Hematopoietic multipotent progenitor cell treated with erythropoietin and hydrocortisone succinate and interleukin-3 and kit ligand, for 15 days (in vitro differentiated cells): ENCODE measurements at regions not wholly inside any gene's neighbourhood (a gene's known extent, or its start where the extent isn't known, plus 50 kb on each side); places are given as distances from the start of the nearest gene placed in this dataset.
"Not testable (repeated sequence)": the region's sequence is repeated elsewhere in the genome, so short reads cannot be mapped to it uniquely, and the experiment has no call there.

Experiments
- DNase-seq: peaks from one replicate; pipeline ENCODE4 v3.0.0-alpha.2; 2015; ENCODE audit warnings: low spot score

DNA sequence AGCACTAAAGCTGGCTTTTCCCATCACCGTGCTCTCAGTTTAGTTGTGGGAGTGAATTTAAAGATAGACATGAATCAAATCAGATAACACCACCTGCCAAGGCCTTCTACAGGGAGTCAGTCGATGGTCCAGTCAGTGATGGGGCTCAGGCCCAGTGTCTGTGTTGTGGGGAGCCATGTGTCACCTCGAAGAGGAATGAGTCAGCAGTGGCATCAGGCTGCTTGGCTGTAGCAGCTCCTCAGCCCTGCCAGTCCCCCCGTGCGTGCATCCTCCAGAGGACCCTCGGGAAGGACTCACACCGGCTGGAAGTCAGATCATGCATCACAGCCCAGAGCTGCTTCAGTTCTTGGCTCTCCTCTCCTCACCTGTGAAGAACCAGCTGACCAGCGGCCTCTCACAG lies 420.4 kb upstream of the RAB6C start:
- DNase-seq = no peak

GRCh38 chr2:129565551-129566109 lies 413.8 kb upstream of the RAB6C start:
- no peak for DNase-seq

DNA sequence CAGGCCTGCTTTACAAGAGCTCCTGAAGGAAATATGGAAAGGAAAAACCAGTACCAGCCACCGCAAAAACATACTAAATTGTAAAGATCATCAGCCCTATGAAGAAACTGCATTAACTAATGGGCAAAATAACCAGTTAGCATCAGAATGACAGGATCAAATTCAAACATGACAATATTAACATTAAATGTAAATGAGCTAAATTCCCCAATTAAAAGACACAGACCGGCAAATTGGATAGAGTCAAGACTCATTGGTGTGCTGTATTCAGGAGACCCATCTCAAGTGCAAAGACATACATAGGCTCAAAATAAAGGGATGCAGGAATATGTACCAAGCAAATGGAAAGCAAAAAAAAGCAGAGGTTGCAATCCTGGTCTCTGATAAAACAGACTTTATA lies 408.7 kb upstream of the RAB6C start:
- DNase-seq = not testable (repeated sequence)

GRCh38 chr2:129575431-129575830 lies 404.0 kb upstream of the RAB6C start:
- DNase-seq = no peak

DNA sequence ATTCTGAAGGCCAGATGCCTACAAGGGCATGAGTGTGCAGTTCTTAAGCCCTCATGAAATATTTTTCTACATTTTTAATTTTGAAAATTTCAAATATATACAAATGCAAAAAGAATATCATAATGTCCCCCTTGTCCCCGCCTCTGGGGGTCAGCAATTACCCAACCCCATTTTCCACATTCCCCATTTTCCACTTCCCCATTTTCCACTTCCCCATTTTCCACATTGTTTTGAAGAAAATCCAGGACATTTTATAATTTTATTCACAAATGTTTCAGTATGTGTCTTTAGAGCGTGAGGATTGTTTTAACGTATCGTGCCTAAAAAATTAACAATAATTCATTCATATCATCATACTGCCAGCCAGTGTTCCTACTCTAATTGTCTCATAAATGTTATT lies 403.6 kb upstream of the RAB6C start:
- DNase-seq = no peak

DNA sequence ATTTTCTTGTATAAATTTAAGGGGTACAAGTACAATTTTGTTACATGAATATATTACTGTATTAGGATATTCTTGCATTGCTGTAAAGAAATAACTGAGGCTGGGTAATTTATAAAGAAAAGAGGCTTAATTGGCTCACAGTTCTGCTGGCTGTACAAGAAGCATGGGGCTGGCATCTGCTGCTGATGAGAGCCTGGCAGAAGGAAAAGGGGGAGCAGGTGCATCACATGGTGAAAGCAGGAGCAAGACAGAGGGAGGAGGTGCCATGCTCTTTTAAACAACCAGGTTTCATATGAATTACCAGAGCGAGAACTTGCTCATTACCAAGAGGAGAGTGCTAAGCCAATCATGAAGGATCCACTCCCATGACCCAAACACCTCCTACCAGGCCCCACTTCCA lies 399.5 kb upstream of the RAB6C start:
- no peak for DNase-seq

DNA sequence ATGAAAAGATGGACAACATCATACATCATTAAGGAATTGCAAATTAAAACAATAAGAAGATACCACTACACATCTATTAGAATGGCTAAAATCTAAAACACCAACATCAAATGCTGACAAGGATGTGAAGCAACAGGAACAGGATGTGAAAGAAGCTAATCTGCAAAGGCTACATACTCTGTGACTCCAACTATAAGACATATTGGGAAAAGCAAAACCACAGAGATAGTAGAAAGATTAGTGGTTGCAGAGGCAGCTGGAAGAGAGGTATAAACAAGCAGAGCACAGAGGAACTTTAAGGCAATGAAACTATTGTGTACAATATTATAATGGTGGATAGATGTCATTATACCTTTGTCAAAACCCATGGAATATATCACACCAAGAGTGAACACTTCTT lies 393.7 kb upstream of the RAB6C start:
- no peak for DNase-seq

DNA sequence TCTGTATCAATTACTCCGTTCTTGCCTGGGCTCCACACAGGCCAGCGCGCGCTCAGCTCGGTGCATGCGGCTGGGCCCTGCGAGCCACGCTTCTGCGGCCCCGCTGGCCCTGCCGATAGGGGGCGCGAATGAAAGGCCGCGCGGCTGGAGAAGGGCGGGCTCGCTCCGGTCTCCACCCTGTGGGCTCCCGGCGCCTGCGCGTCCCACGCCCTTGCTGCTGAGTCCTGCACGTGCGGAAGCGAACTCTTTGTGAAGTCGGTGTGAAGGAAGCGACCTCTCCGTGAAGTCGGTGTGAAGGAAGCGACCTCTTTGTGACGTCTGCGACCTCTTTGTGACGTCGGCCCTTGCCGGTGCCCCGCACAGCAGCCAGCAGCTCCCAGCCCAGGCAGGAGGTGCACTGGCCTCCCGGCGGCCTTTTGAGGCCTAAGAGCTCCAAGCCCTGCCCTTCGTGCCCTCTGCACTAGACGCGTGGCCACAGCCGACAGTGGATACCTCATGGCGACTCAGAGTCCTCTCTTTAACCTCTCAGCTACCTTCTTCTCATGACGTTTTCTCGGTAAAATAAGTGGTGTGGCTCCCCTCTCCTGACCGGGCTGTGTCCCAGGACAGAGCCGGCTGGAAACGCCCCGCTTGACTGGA lies 391.9 kb upstream of the RAB6C start:
- no peak for DNase-seq

DNA sequence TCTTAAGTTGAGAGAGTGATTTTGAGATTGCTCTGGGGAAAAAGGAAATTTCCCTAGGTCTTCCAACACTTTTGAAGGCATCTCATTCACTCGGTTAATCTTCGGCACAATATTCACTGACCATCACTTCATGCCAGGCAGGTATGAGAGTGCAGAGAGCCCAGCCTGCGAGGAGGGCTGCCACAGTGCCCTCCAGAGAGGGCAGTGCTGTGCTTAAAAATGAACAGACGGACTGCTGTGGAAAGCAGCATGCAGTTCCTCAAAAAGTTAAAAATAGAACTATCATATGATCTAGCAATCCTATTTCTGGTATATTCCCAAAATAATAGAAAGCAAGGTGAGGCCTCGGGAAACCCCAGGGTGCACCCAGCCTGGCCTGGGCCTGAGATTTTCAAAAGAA lies 374.9 kb upstream of the RAB6C start:
- DNase-seq = no peak

- no peak for DNase-seq
Observed at GRCh38 chr2:129605646-129606045, 373.8 kb upstream of the RAB6C start.

DNA sequence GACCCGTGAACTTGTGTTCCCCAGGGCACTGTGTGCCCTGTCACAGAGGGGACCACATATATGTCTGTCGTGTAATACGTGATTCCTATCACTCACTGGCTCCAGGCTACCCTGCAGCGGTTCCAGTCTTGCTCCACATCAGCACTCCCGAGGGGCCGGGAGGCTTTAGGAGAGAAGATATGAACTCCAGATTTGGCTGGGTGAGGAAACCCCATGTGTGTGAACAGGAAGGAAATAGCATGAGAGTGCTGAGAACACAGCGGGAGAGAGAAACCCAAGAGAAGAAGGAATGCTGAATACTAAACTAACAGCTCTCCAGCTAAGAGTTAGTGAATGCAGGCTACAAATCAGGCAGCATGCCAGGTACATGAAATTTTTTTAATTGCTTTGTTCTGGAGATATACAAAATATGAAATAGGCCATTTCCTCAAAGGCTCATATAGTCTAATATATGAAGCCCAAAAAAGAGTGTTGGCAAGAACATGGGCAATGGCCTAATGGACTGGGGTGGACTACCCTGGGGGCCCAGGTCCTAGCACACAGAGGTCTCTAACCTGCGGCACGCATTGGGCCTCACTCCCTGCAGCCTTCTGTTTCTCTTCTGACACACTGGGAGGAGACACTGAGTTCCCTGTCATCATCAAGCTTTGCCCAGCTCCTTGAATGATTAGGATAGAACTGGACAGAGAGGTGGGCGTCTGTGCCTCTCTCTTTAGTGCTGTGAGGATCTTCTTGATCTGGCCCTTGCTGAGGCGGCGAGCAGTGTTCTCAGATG lies 372.8 kb upstream of the RAB6C start:
- DNase-seq = no peak

DNA sequence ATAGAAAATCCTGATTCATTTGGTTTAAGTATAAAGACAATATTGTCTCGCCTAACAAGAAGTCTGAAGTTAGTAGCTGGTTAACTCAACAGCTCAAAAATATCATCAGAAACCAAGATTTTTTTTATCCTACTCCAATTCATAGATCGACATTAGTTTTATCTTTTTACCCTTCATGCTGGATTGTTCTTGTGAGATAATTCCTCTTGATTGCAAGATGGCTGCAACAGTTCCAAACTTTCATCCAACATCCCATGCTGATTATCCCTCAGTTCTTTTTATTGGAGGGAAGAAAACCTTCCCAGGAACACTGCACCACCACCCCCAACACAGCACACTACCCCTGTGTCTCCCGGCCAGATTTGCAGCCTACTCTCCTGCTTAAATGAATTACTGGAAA lies 370.2 kb upstream of the RAB6C start:
- DNase-seq = no peak

- DNase-seq = no peak
Observed at GRCh38 chr2:129610766-129611165, 368.7 kb upstream of the RAB6C start.

DNA sequence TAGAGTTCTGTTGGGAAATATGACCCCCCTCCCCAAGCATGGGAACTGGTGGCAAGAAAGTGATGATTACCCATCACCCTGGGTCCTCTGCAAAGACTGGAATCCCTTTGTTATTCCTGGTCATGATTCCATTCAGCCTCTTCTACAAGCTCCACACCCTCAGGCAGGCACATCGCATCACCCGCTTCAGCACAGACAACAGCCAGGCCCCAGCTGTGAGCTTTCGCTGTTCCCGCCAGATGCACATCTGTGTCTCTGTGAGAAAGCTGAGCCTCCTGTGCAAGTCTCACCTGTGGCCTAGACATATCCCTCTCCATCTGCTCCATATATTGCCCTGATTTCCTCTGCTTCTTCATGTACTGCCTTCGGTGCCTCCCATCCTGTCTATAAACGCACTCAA lies 368.0 kb upstream of the RAB6C start:
- DNase-seq = no peak

- DNase-seq = no peak
Observed at GRCh38 chr2:129619471-129619870, 360.0 kb upstream of the RAB6C start.

DNA sequence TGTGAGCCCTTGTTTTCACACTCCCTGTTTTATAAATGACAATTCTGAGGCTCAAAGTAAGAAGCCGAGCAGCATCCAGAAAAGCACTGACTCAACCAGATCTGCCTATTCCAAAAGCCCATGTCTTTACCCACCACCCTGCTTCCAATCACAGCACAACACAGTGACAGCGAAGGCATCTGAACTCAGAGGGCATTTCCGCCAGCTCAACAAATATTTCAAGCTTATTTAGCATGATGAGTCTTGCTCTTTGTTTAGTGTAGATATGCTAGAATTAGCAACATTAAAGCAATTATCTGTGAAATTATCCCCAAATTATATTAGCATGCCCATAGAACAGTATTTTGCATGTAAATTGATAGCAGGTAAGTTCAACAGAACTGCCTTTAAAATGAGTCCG lies 359.1 kb upstream of the RAB6C start:
- DNase-seq = no peak

GRCh38 chr2:129623783-129624182 lies 355.7 kb upstream of the RAB6C start:
- DNase-seq = no peak

DNA sequence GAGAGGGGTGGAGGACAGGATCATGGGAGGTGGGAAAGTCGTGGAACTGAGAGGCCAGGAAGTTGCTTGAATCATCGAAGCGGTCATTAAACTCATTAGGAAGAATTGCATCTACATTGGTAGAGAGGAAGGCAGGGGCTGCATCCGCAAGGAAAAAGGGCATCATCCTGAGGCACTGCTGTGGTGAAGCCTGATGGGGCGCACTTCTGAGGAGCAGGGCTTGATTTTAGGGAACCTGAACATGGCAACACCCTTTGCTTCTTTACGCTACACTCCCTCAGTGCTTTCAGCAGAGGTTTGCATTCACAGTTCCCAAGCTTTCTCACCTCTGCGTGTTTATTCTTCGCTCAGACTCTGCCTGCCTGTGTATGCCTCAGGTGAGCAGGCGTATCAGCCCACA lies 352.0 kb upstream of the RAB6C start:
- DNase-seq = no peak

DNA sequence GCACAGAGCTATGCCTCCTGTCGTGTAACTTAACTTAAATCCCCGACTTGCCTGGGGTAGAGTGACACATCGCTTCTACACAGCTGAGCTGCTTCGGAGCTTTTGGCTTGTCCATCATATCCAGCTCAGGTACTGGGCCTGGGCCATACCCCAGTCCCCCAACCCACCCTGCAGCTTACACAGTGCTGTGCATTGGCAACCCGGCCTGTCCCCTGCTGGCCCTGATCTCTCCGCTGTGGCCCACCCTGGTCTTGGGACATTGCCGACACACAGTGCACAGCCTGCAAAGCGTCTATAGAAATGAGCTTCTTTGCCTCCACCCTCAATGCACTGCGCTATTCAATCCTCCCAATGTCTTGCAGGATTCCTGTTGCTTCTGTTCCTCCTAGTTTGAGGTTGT lies 342.8 kb upstream of the RAB6C start:
- DNase-seq = no peak

DNA sequence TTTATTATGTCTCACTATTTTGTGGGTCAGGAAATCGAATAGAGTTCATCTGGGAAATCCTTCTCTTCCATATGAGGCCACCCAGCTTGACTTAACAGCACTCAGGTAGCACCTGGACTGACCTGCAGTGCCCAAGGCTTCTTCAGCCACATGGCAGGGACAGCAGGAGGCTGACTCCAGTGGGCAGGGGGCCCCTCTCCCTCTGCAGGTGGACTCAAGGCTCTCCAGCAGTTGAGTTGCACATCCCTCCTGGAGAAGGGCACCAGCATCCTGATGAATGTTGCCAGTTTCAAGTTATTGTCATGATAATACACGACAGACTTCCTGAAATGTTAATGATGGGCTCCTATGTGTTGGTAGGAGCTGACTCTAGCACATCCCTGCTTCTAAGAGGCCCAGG lies 338.1 kb upstream of the RAB6C start:
- DNase-seq = no peak

DNA sequence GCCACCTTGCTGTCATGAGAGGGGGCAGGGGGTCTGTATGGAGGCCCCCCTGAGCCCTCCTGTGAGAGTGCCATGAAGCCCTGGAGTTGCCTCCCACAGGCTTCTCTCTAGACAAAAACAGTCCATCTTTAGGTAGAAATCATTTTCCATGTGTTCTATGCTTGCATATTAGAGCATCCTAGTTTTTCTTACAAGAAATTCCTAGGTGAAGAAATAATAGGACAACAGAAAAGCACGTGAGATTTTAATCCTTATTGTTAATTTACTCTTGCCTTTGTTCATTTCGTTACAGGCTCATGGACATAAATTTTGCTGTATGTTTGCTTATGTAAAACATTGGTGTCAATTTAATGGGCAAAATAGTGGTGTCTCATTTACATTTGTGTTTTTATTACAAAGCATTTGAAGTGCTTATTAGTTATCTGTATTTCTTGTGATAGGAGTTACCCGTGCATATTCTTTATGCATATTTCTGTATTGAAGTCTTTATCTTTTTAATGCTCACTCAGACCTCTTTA lies 336.9 kb upstream of the RAB6C start:
- DNase-seq = no peak

DNA sequence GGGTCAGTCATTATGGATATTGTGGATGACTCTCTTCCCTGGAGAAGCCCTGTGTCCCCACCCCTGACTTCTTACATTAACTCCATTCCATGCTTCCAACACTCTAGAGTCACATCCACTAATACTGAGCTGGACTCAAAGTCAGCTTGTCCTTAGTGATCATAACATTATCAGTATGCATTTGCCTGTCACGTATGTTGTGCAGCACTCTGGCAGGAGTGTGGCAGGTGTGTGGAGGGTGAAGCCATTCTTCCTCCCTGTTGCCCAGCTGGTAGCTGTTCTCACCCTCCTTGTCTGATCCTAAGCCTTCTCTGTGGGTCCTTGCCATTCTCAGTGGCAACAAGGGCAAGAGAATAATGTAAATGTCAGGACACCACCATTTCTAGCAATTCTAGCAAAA lies 334.1 kb upstream of the RAB6C start:
- no peak for DNase-seq

GRCh38 chr2:129646107-129646506 lies 333.4 kb upstream of the RAB6C start:
- no peak for DNase-seq

- no peak for DNase-seq
Observed at GRCh38 chr2:129653246-129653645, 326.2 kb upstream of the RAB6C start.
